CD4-positive, alpha-beta T cell (primary cell): ENCODE measurements at regions not wholly inside any gene's neighbourhood (a gene's known extent, or its start where the extent isn't known, plus 50 kb on each side); places are given as distances from the start of the nearest gene placed in this dataset.

Experiments used
- ATAC-seq: fragments of 200-7000 bp; cut with Tn5 transposase; one replicate; pipeline ENCODE4 v1.10.0; 2022; ENCODE audit warnings: mild to moderate bottlenecking; ENCODE audit not compliant: poor library complexity
- CTCF ChIA-PET: fragments of 350-600 bp; sonication (Branson Sonifier 250); formaldehyde crosslinking; loops from one replicate; lab custom pipeline; 2021; ENCODE audit warnings: antibody characterized with exemption, inconsistent platforms; lab: Charles Lee
- POLR2A ChIA-PET: fragments of 350-600 bp; sonication (Branson Sonifier 250); formaldehyde crosslinking; loops from one replicate; lab custom pipeline; 2021; ENCODE audit warnings: antibody characterized with exemption, inconsistent platforms; lab: Charles Lee
- DNase-seq, 14 experiments: peaks; one replicate each; pipeline ENCODE4 v3.0.0-alpha.2; 2013 to 2020; ENCODE audit warnings: mixed read lengths in 2 of 14
- H3K27ac ChIP-seq, 2 donors: one replicate each; pipeline versions ENCODE4 v1.5.1 to v1.7.0; 2013; ENCODE audit warnings: low read length in 2 of 2, low read depth in 1 of 2, mild to moderate bottlenecking in 1 of 2
- H3K27me3 ChIP-seq, 2 experiments: 1 replicate in 1 of 2; 2 replicates in 1 of 2; pipeline versions ENCODE4 v1.6.1 to v1.7.0; 2013; ENCODE audit warnings: low read length in 2 of 2, control low read depth in 1 of 2, mild to moderate bottlenecking in 1 of 2, moderate library complexity in 1 of 2; ENCODE audit not compliant: insufficient read depth in 2 of 2, control insufficient read depth in 1 of 2
- H3K36me3 ChIP-seq: one replicate; pipeline ENCODE4 v1.6.1; 2013; ENCODE audit warnings: low read length, control low read depth; ENCODE audit not compliant: insufficient read depth
- H3K4me1 ChIP-seq: one replicate; pipeline ENCODE4 v1.6.1; 2013; ENCODE audit warnings: low read length, control low read depth; ENCODE audit not compliant: insufficient read depth
- H3K4me3 ChIP-seq: one replicate; pipeline ENCODE4 v1.5.1; 2013; ENCODE audit warnings: mild to moderate bottlenecking, low read length, moderate library complexity
- H3K9me3 ChIP-seq, 2 experiments: 1 replicate in 1 of 2; 2 replicates in 1 of 2; pipeline versions ENCODE4 v1.6.1 to v1.7.0; 2013; ENCODE audit warnings: low read length in 2 of 2, mild to moderate bottlenecking in 2 of 2, control low read depth in 1 of 2, moderate library complexity in 1 of 2; ENCODE audit not compliant: control insufficient read depth in 1 of 2, insufficient read depth in 1 of 2
- H3K27ac Mint-ChIP-seq: one replicate; pipeline ENCODE4 v1.8.0; 2020; ENCODE audit warnings: mixed read lengths
- H3K27me3 Mint-ChIP-seq: one replicate; pipeline ENCODE4 v1.8.0; 2021; ENCODE audit warnings: mixed read lengths
- H3K36me3 Mint-ChIP-seq: one replicate; pipeline ENCODE4 v1.8.0; 2021; ENCODE audit warnings: low read depth, mixed read lengths
- H3K4me1 Mint-ChIP-seq: one replicate; pipeline ENCODE4 v1.8.0; 2021; ENCODE audit warnings: low read depth, mixed read lengths
- H3K4me3 Mint-ChIP-seq: one replicate; pipeline ENCODE4 v1.8.0; 2020; ENCODE audit warnings: mild to moderate bottlenecking, mixed read lengths
- H3K9me3 Mint-ChIP-seq: one replicate; pipeline ENCODE4 v1.8.0; 2020; ENCODE audit warnings: mixed read lengths
- CTCF ChIP-seq: fragments of 200-600 bp; IDR thresholded peaks from one replicate; pipeline ENCODE4 v1.8.0; 2022; ENCODE audit warnings: antibody characterized with exemption, mild to moderate bottlenecking
- intact Hi-C, 2 experiments: fragments of 100-400 bp; cut with DNase I in 1 of 2; cut with micrococcal nuclease in 1 of 2; formaldehyde crosslinking; loops; one replicate each; pipeline versions ENCODE4 v1.15.1 to v1.9.0; 2023 to 2025; cut with DNase I, micrococcal nuclease

GRCh38 chrX:150014525-150014924 is 76.2 kb upstream of the EOLA2 start:
- no peaks in the 10 kb centered on the region for H3K27me3 ChIP-seq
- no peak for DNase-seq
- H3K36me3 ChIP-seq = no peaks in the 10 kb centered on the region
- Mint-ChIP-seq H3K9me3 (no peaks in the 10 kb centered on the region), H3K27me3 (no peaks in the 10 kb centered on the region), H3K27ac (no peak overlapping the region), H3K36me3 (no peaks in the 10 kb centered on the region), H3K4me3 (no peak overlapping the region), H3K4me1 (no peaks in the 10 kb centered on the region)
- ChIA-PET POLR2A (no interaction called here), CTCF (interaction anchor here (0.6 kb wide), 1 partner anchor 469 kb away, joined by 3 read pairs; no protein-coding TSS in a partner anchor)
- H3K4me3 ChIP-seq = no peak overlapping the region
- no peaks in the 10 kb centered on the region for H3K9me3 ChIP-seq
- TF ChIP-seq CTCF = no peak
- no peaks in the 10 kb centered on the region for H3K4me1 ChIP-seq
- intact Hi-C loops = no loop called here
- no peak overlapping the region for H3K27ac ChIP-seq
- no peak for ATAC-seq

- no peak for ATAC-seq
- no peaks in the 10 kb centered on the region for H3K27me3 ChIP-seq
- no peak for TF ChIP-seq CTCF
- no peak overlapping the region for H3K4me3 Mint-ChIP-seq
- H3K27me3 Mint-ChIP-seq = no peaks in the 10 kb centered on the region
- no peak overlapping the region for H3K27ac ChIP-seq
- H3K27ac Mint-ChIP-seq = no peak overlapping the region
- CTCF ChIA-PET = no interaction called here
- H3K36me3 Mint-ChIP-seq = peaks cover 5% of the 10 kb centered on the region
- H3K9me3 ChIP-seq = no peaks in the 10 kb centered on the region
- DNase-seq = no peak
- intact Hi-C loops = no loop called here
- H3K36me3 ChIP-seq = no peaks in the 10 kb centered on the region
- H3K4me3 ChIP-seq = no peak overlapping the region
- H3K9me3 Mint-ChIP-seq = no peaks in the 10 kb centered on the region
- H3K4me1 Mint-ChIP-seq = no peaks in the 10 kb centered on the region
- H3K4me1 ChIP-seq = no peaks in the 10 kb centered on the region
- POLR2A ChIA-PET = no interaction called here
Observed at GRCh38 chrX:150017868-150018267, 79.6 kb upstream of the EOLA2 start.

- no peak for TF ChIP-seq CTCF
- intact Hi-C loops = no loop called here
- H3K27ac Mint-ChIP-seq = no peak overlapping the region
- Histone ChIP-seq H3K27me3 (no peaks in the 10 kb centered on the region), H3K27ac (no peak overlapping the region), H3K36me3 (no peaks in the 10 kb centered on the region), H3K9me3 (no peaks in the 10 kb centered on the region), H3K4me3 (no peak overlapping the region), H3K4me1 (no peaks in the 10 kb centered on the region)
- ChIA-PET POLR2A (no interaction called here), CTCF (no interaction called here)
- H3K9me3 Mint-ChIP-seq = no peaks in the 10 kb centered on the region
- peaks cover 5% of the 10 kb centered on the region for H3K36me3 Mint-ChIP-seq
- ATAC-seq = no peak
- H3K4me3 Mint-ChIP-seq = no peak overlapping the region
- H3K4me1 Mint-ChIP-seq = no peaks in the 10 kb centered on the region
- H3K27me3 Mint-ChIP-seq = no peaks in the 10 kb centered on the region
- DNase-seq = no peak
Observed at GRCh38 chrX:150018931-150019361, 80.7 kb upstream of the EOLA2 start.
